ENCODE measurements at regions not wholly inside any gene's neighbourhood (a gene's known extent, or its start where the extent isn't known, plus 50 kb on each side); places are given as distances from the start of the nearest gene placed in this dataset.

GRCh38 chr10:90975096-90975495, 54.2 kb upstream of the ANKRD1 start:
- no peak for DNase-seq (ENCODE audit: low read depth)

GRCh38 chr10:90977162-90977854, 56.4 kb upstream of the ANKRD1 start:
- DNase-seq (ENCODE audit: low read depth), result no peak

- no peak for DNase-seq (ENCODE audit: low read depth)
Observed at GRCh38 chr10:90977855-90978486, 57.1 kb upstream of the ANKRD1 start.

GRCh38 chr10:90982406-90983008, 61.6 kb upstream of the ANKRD1 start:
- DNase-seq (ENCODE audit: low read depth), result no peak

- no peak for DNase-seq (ENCODE audit: low read depth)
Observed at GRCh38 chr10:90983914-90984549, 63.1 kb upstream of the ANKRD1 start.

GRCh38 chr10:90984898-90985297, 64.0 kb upstream of the ANKRD1 start:
- no peak for DNase-seq (ENCODE audit: low read depth)

GRCh38 chr10:90985321-90985933, 64.5 kb upstream of the ANKRD1 start:
- DNase-seq (ENCODE audit: low read depth), result no peak

GRCh38 chr10:90986136-90986760, 65.4 kb upstream of the ANKRD1 start:
- no peak for DNase-seq (ENCODE audit: low read depth)

- no peak for DNase-seq (ENCODE audit: low read depth)
Observed at GRCh38 chr10:90986870-90987269, 66.0 kb upstream of the ANKRD1 start.

- DNase-seq (ENCODE audit: low read depth), result no peak
Observed at GRCh38 chr10:90987383-90987782, 66.5 kb upstream of the ANKRD1 start.

GRCh38 chr10:90988024-90988423, 67.1 kb upstream of the ANKRD1 start:
- DNase-seq (ENCODE audit: low read depth), result no peak

GRCh38 chr10:90988802-90989201, 67.9 kb upstream of the ANKRD1 start:
- DNase-seq (ENCODE audit: low read depth), result no peak

- DNase-seq (ENCODE audit: low read depth), result no peak
Observed at GRCh38 chr10:90989378-90989777, 68.5 kb upstream of the ANKRD1 start.

GRCh38 chr10:90992462-90992861, 71.6 kb upstream of the ANKRD1 start:
- no peak for DNase-seq (ENCODE audit: low read depth)

GRCh38 chr10:90993340-90993739, 72.5 kb upstream of the ANKRD1 start:
- no peak for DNase-seq (ENCODE audit: low read depth)

- DNase-seq (ENCODE audit: low read depth), result no peak
Observed at GRCh38 chr10:90997670-90998069, 76.8 kb upstream of the ANKRD1 start.

GRCh38 chr10:90998733-90999511, 78.0 kb upstream of the ANKRD1 start:
- DNase-seq (ENCODE audit: low read depth), result no peak

GRCh38 chr10:90999512-91000172, 78.8 kb upstream of the ANKRD1 start:
- no peak for DNase-seq (ENCODE audit: low read depth)

- no peak for DNase-seq (ENCODE audit: low read depth)
Observed at GRCh38 chr10:91000470-91000869, 79.6 kb upstream of the ANKRD1 start.

- DNase-seq (ENCODE audit: low read depth), result no peak
Observed at GRCh38 chr10:91000985-91001384, 80.1 kb upstream of the ANKRD1 start.

- no peak for DNase-seq (ENCODE audit: low read depth)
Observed at GRCh38 chr10:91002656-91003055, 81.8 kb upstream of the ANKRD1 start.

Measured in non-pigmented ciliary epithelial cell (primary cell).